AG09319 (cell line): ENCODE measurements at regions not wholly inside any gene's neighbourhood (a gene's known extent, or its start where the extent isn't known, plus 50 kb on each side); places are given as distances from the start of the nearest gene placed in this dataset.

Experiments
- DNase-seq: peaks from one replicate; pipeline ENCODE4 v3.0.0-alpha.2; 2010; ENCODE audit warnings: low read depth; ENCODE audit errors: extremely low read depth
- TF ChIP-seq, protein P1 (sequence below): IDR thresholded peaks from 2 replicates; pipeline ENCODE4 v1.5.1; 2011; ENCODE audit warnings: low read depth, mild to moderate bottlenecking, inconsistent platforms, low read length, moderate library complexity

- DNase-seq = no peak
These were observed 206.1 kb upstream of the PRDM1 start for GRCh38 chr6:105880030-105880492.

DNA sequence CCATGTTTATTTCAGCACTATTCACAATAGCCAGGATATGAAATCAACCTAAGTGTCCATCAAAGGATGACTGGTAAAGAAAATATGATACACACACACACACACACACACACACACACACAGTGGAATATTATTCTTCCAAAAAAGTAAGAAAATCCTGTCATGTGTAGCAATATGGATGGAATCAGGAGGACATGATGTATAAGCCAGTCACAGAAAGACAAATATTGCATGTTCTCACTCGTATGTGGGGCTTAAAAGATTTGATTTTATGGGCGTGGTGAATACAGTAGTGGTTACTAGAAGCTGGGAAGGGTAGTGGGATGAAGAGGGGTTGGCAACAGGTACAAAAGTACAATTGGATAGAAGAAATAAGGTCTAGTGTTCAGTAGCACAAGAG, 207.0 kb upstream of the PRDM1 start:
- TF ChIP-seq, protein P1, sequence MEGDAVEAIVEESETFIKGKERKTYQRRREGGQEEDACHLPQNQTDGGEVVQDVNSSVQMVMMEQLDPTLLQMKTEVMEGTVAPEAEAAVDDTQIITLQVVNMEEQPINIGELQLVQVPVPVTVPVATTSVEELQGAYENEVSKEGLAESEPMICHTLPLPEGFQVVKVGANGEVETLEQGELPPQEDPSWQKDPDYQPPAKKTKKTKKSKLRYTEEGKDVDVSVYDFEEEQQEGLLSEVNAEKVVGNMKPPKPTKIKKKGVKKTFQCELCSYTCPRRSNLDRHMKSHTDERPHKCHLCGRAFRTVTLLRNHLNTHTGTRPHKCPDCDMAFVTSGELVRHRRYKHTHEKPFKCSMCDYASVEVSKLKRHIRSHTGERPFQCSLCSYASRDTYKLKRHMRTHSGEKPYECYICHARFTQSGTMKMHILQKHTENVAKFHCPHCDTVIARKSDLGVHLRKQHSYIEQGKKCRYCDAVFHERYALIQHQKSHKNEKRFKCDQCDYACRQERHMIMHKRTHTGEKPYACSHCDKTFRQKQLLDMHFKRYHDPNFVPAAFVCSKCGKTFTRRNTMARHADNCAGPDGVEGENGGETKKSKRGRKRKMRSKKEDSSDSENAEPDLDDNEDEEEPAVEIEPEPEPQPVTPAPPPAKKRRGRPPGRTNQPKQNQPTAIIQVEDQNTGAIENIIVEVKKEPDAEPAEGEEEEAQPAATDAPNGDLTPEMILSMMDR = no peak
- no peak for DNase-seq

More at GRCh38 chr6:105880030-105880492, 206.1 kb upstream of the PRDM1 start:
- TF ChIP-seq, protein P1 = no peak

DNA sequence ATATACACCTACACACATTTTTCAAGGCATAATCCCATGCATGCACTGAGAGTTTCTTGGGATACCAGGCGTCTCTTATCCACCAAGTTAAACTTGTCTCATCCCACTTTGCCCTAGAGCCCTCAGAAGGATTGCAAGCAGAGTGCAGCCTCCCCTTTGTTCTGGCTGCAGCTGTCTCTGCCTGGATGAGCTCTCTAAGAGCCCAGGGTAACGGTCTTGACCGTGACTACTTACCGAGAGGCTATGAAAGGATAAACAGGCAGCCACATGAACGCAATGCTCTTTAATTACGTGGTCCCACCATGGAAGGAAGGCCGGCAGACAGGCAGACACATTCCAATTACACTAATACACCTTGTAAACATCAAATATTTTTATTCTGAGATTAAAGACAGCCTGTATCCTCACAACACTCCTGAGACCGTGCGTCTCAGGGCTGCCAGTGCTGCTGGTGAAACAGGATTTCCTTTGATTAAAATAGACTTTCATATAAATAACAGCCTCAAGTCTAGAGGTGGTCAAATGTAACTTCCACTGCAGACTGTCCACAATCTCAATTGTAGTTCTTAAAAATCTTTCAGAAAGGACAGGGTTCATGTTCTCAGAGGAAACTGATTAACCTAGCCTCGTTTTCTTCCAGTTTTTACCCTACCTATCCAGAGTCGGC, 210.0 kb upstream of the PRDM1 start:
- TF ChIP-seq, protein P1 = no peak
- DNase-seq = no peak

DNA sequence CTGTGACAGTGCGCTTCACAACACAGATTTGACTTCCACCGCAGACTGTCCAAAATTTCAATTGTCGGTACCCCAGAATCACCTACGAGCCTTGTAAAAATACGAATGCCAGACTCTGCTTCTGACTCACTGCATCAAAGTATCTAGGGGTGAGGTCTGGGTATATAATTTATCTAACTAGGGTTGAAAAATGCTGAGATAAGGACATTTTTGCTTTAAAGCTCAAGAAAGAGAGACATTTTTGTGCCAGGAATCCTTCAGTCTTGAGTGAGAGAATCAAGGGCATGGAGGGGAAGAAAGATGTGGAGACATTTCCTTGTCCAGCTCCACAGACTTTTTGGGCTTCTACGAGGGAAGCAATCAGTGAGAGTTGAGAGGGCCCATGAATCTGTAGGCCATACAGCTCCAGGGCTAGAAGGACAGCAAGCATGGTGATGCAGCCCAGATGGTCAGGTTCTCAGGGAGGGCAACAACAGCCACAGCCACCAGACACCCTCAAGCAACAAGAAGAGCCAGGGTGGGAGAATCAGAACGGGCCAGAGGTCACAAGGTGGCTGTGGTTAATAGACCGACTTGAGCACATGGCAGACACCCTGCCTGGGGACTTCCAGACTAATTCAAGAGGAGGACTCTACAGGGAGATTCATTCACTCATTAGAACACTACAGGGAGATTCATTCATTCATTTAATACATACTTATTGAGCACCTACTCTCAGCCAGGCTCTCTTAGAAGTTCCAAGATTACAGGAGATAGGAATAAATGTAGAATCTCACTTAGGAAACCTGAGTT, 211.1 kb upstream of the PRDM1 start:
- TF ChIP-seq, protein P1 = no peak
- DNase-seq = no peak

GRCh38 chr6:105873799-105874198, 212.3 kb upstream of the PRDM1 start:
- TF ChIP-seq, protein P1 = no peak
- DNase-seq = no peak

GRCh38 chr6:105873211-105873704, 212.9 kb upstream of the PRDM1 start:
- DNase-seq = no peak
- TF ChIP-seq, protein P1 = no peak

DNA sequence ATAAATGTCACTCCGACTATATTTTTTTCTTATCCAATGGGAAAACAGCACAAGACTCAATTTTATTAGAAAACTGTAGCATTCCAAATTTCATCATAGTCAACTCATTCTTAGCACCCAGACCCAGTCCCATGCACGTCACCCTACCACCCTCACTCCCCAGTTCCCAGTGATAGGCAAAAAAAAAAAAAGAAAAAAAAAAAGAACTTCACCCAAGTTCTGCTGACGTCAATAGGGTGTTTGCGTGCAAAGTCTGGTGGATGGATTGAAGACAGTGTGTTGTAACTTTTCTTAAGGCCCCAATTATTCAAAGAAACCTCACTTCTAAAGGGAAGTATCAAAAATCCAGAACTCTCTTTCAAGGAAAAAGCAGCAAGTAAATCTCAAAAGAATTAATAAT, 213.9 kb upstream of the PRDM1 start:
- no peak for DNase-seq
- TF ChIP-seq, protein P1 = no peak
